ENCODE measurements at regions not wholly inside any gene's neighbourhood (a gene's known extent, or its start where the extent isn't known, plus 50 kb on each side); places are given as distances from the start of the nearest gene placed in this dataset.

GRCh38 chr20:19895761-19896160 lies 121.4 kb upstream of the NAA20 start:
- ChIA-PET CTCF (ENCODE audit: unreplicated experiment) (no interaction called here), POLR2A (interaction anchor here (0.5 kb wide), 1 partner anchor 98 kb away, joined by 4 read pairs; no protein-coding TSS in a partner anchor)
- no peaks in the 10 kb centered on the region for H3K4me1 ChIP-seq (ENCODE audit: insufficient read depth, low read length, poor library complexity, severe bottlenecking)
- BruUV-seq (replicated peaks) = no TSS peak
- H3K9me3 ChIP-seq (ENCODE audit: low read length) = no peaks in the 10 kb centered on the region
- no peak overlapping the region for H3K27ac ChIP-seq (ENCODE audit: low read depth, low read length, poor library complexity, severe bottlenecking)
- DNase-seq (ENCODE audit: low spot score) = no peak
- H3K9me2 ChIP-seq (ENCODE audit: insufficient read depth, low read length) = no peaks in the 10 kb centered on the region
- no peak overlapping the region for H2AFZ ChIP-seq (ENCODE audit: low read length)
- intact Hi-C loops (cut with micrococcal nuclease; ENCODE audit: unreplicated experiment) = no loop called here
- no peak overlapping the region for H3K4me3 ChIP-seq (ENCODE audit: low read depth, low read length, poor library complexity, severe bottlenecking)
- TF ChIP-seq CTCF (conservative IDR thresholded peaks at IDR 0.05; ENCODE audit: low read length) = no peak
- TF ChIP-seq EZH2phosphoT487 (IDR thresholded peaks at IDR 0.05; ENCODE audit: borderline replicate concordance, low read depth, low read length) = no peak
- no peak overlapping the region for H3K4me2 ChIP-seq (ENCODE audit: low read length)
- H4K20me1 ChIP-seq (ENCODE audit: insufficient read depth, low read length) = no peaks in the 10 kb centered on the region
- no peaks in the 10 kb centered on the region for H3K36me3 ChIP-seq (ENCODE audit: insufficient read depth, low read length)
- H3K79me2 ChIP-seq (ENCODE audit: insufficient read depth, low read depth, low read length) = no peaks in the 10 kb centered on the region

- Histone ChIP-seq H2AFZ (ENCODE audit: low read length) (no peak overlapping the region), H3K27ac (ENCODE audit: low read depth, low read length, poor library complexity, severe bottlenecking) (no peak overlapping the region), H3K9me3 (ENCODE audit: low read length) (no peaks in the 10 kb centered on the region), H4K20me1 (ENCODE audit: insufficient read depth, low read length) (no peaks in the 10 kb centered on the region), H3K36me3 (ENCODE audit: insufficient read depth, low read length) (no peaks in the 10 kb centered on the region), H3K4me1 (ENCODE audit: insufficient read depth, low read length, poor library complexity, severe bottlenecking) (no peaks in the 10 kb centered on the region), H3K9me2 (ENCODE audit: insufficient read depth, low read length) (no peaks in the 10 kb centered on the region), H3K4me3 (ENCODE audit: low read depth, low read length, poor library complexity, severe bottlenecking) (no peak overlapping the region), H3K4me2 (ENCODE audit: low read length) (no peak overlapping the region), H3K79me2 (ENCODE audit: insufficient read depth, low read depth, low read length) (no peaks in the 10 kb centered on the region)
- CTCF ChIA-PET (ENCODE audit: unreplicated experiment) = no interaction called here
- intact Hi-C loops (cut with micrococcal nuclease; ENCODE audit: unreplicated experiment) = no loop called here
- no peak for DNase-seq (ENCODE audit: low spot score)
- POLR2A ChIA-PET = no interaction called here
- BruUV-seq (replicated peaks) = no TSS peak
- TF ChIP-seq CTCF (conservative IDR thresholded peaks at IDR 0.05; ENCODE audit: low read length) = no peak
- no peak for TF ChIP-seq EZH2phosphoT487 (IDR thresholded peaks at IDR 0.05; ENCODE audit: borderline replicate concordance, low read depth, low read length)
Measured at GRCh38 chr20:19897891-19898290, 119.3 kb upstream of the NAA20 start.

GRCh38 chr20:19901226-19901625 lies 115.9 kb upstream of the NAA20 start:
- Histone ChIP-seq H3K4me3 (ENCODE audit: low read depth, low read length, poor library complexity, severe bottlenecking) (no peak overlapping the region), H3K79me2 (ENCODE audit: insufficient read depth, low read depth, low read length) (no peaks in the 10 kb centered on the region), H3K4me1 (ENCODE audit: insufficient read depth, low read length, poor library complexity, severe bottlenecking) (no peaks in the 10 kb centered on the region), H3K36me3 (ENCODE audit: insufficient read depth, low read length) (no peaks in the 10 kb centered on the region), H4K20me1 (ENCODE audit: insufficient read depth, low read length) (no peaks in the 10 kb centered on the region), H3K9me2 (ENCODE audit: insufficient read depth, low read length) (no peaks in the 10 kb centered on the region), H3K27ac (ENCODE audit: low read depth, low read length, poor library complexity, severe bottlenecking) (no peak overlapping the region), H2AFZ (ENCODE audit: low read length) (no peak overlapping the region), H3K4me2 (ENCODE audit: low read length) (no peak overlapping the region), H3K9me3 (ENCODE audit: low read length) (no peaks in the 10 kb centered on the region)
- DNase-seq (ENCODE audit: low spot score) = no peak
- CTCF ChIA-PET (ENCODE audit: unreplicated experiment) = interaction anchor here (0.7 kb wide), 1 partner anchor 1153 kb away, joined by 3 read pairs; no protein-coding TSS in a partner anchor
- POLR2A ChIA-PET = interaction anchor here (0.7 kb wide), 2 partner anchors 17 to 81 kb away, joined by 4 read pairs; no protein-coding TSS in a partner anchor
- TF ChIP-seq CTCF (conservative IDR thresholded peaks at IDR 0.05; ENCODE audit: low read length) (no peak), EZH2phosphoT487 (IDR thresholded peaks at IDR 0.05; ENCODE audit: borderline replicate concordance, low read depth, low read length) (no peak)
- intact Hi-C loops (cut with micrococcal nuclease; ENCODE audit: unreplicated experiment) = no loop called here
- no TSS peak for BruUV-seq (replicated peaks)
